ENCODE measurements at regions not wholly inside any gene's neighbourhood (a gene's known extent, or its start where the extent isn't known, plus 50 kb on each side); places are given as distances from the start of the nearest gene placed in this dataset.

DNA sequence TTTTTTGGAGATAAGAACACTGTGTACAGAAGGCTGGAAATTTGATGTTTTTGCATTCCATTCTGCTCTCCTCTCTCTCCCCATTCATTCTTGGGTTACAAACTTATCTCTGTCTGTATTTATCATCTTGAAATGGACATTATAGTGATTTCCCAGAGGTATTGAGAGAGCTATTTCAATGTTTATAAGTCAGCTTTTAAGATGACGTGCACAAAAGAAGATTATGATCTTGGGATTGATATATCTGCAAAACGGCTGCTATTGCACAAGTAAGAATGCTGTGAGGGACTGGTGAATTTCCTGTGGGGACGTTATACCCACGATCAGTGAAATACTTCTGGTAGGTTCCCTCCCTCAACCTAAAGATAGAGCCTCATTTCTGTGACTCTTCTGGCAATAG lies 61.0 kb upstream of the DTNA start:
- DNase-seq = no peak

DNA sequence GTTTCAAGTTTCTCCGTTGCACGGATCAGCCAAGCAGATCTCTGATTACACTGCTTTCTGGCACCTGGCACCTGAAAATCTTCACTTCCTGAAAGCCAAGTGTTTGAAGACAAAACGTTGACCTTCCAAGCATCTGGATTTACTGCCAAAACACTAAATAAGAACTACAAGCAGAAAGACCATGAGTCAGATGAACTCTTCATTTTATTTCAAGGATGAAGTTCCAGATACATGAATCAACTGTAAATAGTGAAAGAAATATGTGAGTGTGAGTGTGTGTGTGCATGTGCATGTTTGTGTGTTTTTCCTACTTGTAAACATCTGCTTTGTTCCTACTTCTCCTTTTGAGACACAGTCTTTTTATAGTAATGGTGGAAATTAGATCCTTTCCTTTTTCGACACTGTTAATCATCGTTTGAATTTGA lies 60.0 kb upstream of the DTNA start:
- DNase-seq = no peak

DNA sequence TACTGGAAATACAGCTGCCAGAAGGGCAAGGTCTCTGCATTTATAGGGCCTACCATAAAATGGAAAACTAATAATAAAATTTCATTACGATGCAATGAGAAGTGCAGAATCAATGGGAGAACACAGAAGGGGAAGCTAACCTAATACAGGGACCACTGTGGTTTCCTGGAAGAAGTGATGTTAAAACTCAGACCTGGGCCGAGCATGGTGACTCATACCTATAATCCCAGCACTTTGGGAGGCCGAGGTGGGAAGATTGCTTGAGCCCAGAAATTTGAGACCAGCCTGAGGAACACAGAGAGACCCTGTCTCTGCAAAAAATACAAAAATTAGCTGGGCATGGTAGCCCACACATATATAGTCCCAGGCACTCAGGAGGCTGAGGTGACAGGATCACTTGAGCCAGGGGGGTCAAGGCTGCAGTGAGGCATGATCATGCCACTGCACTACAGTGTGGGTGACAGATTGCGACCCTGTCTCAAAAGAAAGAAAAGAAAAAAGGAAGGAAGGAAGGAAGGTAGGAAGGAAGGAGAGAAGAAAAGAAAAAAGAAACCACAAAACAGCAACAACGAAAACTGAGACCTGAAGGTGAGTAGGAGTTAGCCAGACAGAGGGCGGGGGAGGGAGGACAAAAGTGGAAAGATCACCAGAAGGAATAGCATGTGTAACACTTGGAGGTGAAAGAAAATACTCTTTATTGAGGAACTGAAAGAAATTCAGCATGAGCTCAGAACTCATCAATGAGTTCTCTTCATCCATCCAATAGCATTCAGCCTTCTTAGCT lies 58.3 kb upstream of the DTNA start:
- DNase-seq = no peak

DNA sequence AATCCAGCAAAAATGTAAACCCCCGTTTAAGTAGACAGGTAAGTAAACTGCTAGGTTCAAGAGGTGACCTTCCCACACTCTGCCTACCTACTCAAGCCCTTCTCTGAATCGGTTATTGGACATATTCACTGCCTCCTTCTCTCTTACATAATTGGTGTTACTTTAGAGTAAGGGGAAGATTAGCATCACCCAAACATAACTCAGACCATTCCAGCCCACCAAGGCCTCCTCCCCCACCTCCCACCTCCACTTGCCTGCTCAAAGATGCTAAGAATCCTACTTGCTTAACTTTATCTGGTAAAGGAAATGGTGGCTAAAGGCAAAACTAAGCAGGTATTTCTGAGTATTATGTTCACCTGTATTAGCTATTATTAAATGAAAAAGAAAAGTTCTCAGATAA lies 55.0 kb upstream of the DTNA start:
- DNase-seq = no peak

DNA sequence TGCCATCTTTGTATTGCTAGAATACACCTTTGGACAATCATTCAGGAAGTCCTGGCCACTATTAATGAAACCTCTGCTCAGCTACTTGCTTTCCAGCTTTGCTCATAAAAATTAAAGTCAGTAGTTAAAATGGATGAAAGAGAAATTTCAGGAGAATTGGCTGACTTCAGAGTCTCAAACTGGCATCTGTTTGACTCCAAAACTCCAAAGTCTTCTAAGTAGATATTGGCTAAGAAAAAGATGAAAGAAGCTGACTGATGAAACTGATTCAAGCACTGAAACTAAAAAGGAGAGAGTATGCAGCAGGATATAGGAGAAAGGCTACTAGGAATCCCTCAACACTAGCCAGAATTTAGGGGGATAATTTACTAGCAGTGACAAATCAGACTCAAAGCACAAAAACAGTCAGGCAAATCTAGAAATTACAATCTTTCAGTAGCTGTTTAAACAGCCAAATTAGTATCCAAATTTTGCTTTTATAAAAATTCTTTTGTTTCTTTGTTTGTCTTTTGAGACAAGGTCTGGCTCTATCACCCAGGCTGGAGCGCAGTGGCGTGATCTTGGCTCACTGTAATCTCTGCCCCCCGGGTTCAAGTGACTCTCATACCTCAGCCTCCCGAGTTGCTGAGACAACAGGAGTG lies 52.1 kb upstream of the DTNA start:
- DNase-seq = no peak

DNA sequence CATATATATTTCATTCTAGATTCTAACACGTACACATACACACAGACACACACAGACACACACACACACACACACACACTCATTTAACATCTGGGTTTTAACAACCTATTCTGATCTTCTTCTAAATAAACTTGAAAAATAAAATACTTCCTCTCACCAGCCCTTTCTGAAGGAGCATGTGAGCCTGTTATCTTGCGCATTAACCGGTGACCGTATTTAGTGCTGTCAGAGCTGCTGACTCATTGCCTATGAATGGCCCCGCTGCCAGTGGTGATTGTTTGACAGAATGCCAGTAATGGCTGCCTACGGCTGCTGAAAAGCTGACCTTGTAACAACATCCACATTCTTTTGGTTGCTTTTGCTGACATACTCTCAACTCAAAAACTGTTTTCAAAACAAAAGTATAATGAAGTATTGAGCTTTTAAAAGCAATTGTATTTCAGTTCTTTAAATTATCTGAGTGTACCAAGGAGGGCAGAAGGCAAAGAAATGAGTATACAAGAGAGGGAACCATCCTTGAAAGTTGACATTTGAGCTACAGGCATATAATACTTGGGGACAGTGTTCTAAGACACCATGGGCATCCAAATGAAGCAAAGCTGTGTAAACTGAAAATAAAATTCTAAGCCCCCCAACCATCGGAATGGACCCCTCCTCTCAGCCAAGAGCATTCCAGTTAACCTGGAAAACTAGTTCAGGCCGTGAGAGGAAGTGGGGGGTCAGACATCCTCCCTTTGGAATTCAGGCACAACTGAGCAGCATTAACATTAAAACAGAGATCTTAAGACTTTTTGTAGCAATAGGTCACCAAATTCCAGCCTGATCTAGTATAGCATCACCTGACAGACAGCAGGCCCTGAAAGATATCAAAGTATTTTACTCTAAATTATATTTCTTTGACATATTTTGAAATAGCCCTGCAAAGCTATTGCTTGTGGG lies 50.2 kb upstream of the DTNA start:
- no peak for DNase-seq
